ENCODE measurements at regions not wholly inside any gene's neighbourhood (a gene's known extent, or its start where the extent isn't known, plus 50 kb on each side); places are given as distances from the start of the nearest gene placed in this dataset.

DNA sequence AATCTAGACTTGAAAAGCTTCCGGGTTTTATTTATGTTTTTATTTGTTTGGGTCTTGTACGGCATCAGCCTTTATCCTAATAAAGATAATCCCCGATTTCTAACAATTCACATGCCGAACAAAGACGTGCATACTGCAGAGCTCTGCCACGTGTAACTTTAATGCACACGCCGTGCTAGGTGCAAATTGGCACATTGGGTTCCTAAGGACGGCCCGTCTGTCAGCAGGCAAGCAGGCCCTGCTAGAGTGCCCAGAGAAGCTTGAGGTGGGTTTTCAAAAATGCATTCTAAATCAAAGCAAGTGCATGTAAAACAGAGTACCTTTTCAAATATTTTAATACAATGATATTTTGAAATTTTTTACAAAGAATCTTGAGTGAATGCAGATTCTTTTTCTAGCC is 806.4 kb upstream of the POU3F3 start:
- DNase-seq: no peak
- TF ChIP-seq, protein P1, sequence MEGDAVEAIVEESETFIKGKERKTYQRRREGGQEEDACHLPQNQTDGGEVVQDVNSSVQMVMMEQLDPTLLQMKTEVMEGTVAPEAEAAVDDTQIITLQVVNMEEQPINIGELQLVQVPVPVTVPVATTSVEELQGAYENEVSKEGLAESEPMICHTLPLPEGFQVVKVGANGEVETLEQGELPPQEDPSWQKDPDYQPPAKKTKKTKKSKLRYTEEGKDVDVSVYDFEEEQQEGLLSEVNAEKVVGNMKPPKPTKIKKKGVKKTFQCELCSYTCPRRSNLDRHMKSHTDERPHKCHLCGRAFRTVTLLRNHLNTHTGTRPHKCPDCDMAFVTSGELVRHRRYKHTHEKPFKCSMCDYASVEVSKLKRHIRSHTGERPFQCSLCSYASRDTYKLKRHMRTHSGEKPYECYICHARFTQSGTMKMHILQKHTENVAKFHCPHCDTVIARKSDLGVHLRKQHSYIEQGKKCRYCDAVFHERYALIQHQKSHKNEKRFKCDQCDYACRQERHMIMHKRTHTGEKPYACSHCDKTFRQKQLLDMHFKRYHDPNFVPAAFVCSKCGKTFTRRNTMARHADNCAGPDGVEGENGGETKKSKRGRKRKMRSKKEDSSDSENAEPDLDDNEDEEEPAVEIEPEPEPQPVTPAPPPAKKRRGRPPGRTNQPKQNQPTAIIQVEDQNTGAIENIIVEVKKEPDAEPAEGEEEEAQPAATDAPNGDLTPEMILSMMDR (IDR thresholded peaks at IDR 0.05): no peak
- no peak for TF ChIP-seq POLR2A (IDR thresholded peaks at IDR 0.05)
- Histone ChIP-seq H3K4me1 (no peaks in the 10 kb centered on the region), H3K27ac (no peak overlapping the region), H3K36me3 (no peaks in the 10 kb centered on the region), H3K4me3 (no peak overlapping the region), H3K27me3 (no peaks in the 10 kb centered on the region), H3K9me3 (no peaks in the 10 kb centered on the region)
- WGBS, 4 donors: 82 to 88% (median 86%) methylated on average over 10 of the region's 10 CpGs
- intact Hi-C loops (cut with DNase I): no loop called here
- ATAC-seq: no peak

DNA sequence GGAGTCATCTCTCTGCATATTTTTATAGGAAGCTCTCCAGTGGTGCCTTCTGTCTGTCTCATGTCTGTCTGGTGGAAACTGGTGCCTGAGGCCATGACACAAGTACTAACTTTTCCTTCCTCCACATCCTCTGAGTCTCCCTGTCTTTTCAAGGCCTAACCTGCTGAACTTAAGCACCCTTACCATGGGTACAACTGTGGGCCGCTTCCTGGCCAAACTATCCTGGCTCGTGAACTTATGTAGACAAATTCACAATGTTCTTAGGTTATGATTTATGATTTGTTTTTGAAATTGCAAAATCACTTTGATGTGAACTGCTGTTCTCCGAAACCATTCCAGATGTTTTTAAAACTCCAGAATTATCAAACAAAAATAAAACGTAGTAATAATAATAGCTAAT is 804.5 kb upstream of the POU3F3 start:
- WGBS, 4 donors: 84 to 86% (median 85%) methylated on average over 4 of the region's 4 CpGs
- no peak for TF ChIP-seq POLR2A (IDR thresholded peaks at IDR 0.05)
- TF ChIP-seq, protein P1 (IDR thresholded peaks at IDR 0.05): no peak

DNA sequence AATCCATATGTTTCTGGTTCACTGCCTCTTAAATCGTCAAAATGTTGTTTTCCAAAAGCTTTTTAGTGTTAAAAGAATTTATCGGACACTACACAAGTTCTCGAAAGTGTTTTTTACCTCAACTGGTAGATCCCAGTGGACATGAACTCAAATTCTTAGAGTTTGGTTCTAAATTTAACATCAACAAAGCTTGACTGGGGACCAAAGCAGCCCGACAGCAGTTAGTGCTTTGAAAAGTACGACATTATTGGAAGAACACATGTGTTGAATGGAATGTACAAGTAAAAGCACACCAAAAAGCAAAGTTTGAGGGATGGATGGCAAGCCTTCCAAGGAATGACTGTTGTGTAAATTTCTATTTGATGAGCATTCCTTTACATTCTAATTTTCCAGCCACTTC is 803.9 kb upstream of the POU3F3 start:
- ATAC-seq: no peak
- 66 to 77% (median 73%) methylated on average over 5 of the region's 5 CpGs for WGBS, 4 donors
- TF ChIP-seq, protein P1 (IDR thresholded peaks at IDR 0.05): no peak
- no peak for TF ChIP-seq POLR2A (IDR thresholded peaks at IDR 0.05)

More for the DNA sequence above, 804.5 kb upstream of the POU3F3 start:
- H3K4me1 ChIP-seq: no peaks in the 10 kb centered on the region
- no peaks in the 10 kb centered on the region for H3K36me3 ChIP-seq
- no peaks in the 10 kb centered on the region for H3K27me3 ChIP-seq
- DNase-seq (no peak), ATAC-seq (no peak)
- no peak overlapping the region for H3K27ac ChIP-seq
- intact Hi-C loops (cut with DNase I): no loop called here
- no peaks in the 10 kb centered on the region for H3K9me3 ChIP-seq
- H3K4me3 ChIP-seq: no peak overlapping the region

DNA sequence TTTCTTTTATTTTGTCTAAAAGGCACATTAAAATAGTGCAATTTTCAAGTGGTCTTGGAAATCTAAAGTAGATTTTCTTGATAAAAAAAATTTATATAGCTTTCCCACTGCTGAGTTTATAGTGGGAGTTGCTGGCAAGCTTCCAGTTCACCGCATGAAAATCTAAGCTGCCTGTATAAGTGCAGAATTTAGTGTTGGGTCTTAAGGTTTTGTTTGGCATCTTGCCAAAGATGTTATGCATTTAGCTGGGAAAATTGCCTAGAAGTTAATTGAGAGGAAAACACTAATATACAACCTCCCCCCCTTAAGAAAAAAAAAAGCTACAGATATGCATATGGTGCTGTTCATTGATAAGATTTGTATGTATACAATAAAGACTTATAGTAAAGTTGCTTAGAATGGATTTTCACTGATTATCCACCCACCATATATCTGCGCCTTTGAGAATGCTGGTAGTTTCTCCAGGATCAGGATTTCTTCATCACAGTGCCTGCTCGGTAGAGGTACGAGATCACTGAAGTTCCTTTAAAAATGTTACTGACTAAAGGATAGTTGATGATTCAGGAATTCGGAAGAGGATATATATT is 803.2 kb upstream of the POU3F3 start:
- 67 to 72% (median 69%) methylated on average over 5 of the region's 5 CpGs for WGBS, 4 donors

More for the DNA sequence above, 803.9 kb upstream of the POU3F3 start:
- Histone ChIP-seq H3K27ac (no peak overlapping the region), H3K9me3 (no peaks in the 10 kb centered on the region), H3K36me3 (no peaks in the 10 kb centered on the region), H3K4me1 (no peaks in the 10 kb centered on the region), H3K4me3 (no peak overlapping the region), H3K27me3 (no peaks in the 10 kb centered on the region)
- no peak for DNase-seq
- intact Hi-C loops (cut with DNase I): no loop called here

More for the DNA sequence above, 803.2 kb upstream of the POU3F3 start:
- no peak for DNase-seq
- no peaks in the 10 kb centered on the region for H3K27me3 ChIP-seq
- ATAC-seq: no peak
- TF ChIP-seq, protein P1 (IDR thresholded peaks at IDR 0.05): no peak
- TF ChIP-seq POLR2A (IDR thresholded peaks at IDR 0.05): no peak
- intact Hi-C loops (cut with DNase I): no loop called here
- no peaks in the 10 kb centered on the region for H3K4me1 ChIP-seq
- H3K36me3 ChIP-seq: no peaks in the 10 kb centered on the region
- no peaks in the 10 kb centered on the region for H3K9me3 ChIP-seq
- H3K4me3 ChIP-seq: no peak overlapping the region
- no peak overlapping the region for H3K27ac ChIP-seq
